MM.1S (cell line): ENCODE measurements at regions not wholly inside any gene's neighbourhood (a gene's known extent, or its start where the extent isn't known, plus 50 kb on each side); places are given as distances from the start of the nearest gene placed in this dataset.

Experiments
- DNase-seq: peaks from one replicate; pipeline ENCODE4 v3.0.0-alpha.2; 2015
- H2AFZ ChIP-seq: fragments of 300-600 bp; sonication (generic); 2 replicates; pipeline ENCODE4 v1.6.0; 2016; ENCODE audit warnings: antibody characterized with exemption, low read length
- H3F3A ChIP-seq: fragments of 300-600 bp; sonication (generic); 2 replicates; pipeline ENCODE4 v1.6.1; 2016; ENCODE audit warnings: mild to moderate bottlenecking, antibody characterized with exemption, low read length, moderate library complexity, mixed read lengths; ENCODE audit not compliant: insufficient read depth
- H3K27ac ChIP-seq: fragments of 300-600 bp; sonication (generic); 2 replicates; pipeline ENCODE4 v1.5.1; 2016; ENCODE audit warnings: mild to moderate bottlenecking, low read length
- H3K27me3 ChIP-seq: fragments of 300-600 bp; sonication (generic); replicated peaks from 2 replicates; pipeline ENCODE4 v1.6.0; 2016; ENCODE audit warnings: low read length; ENCODE audit not compliant: insufficient read depth
- H3K36me3 ChIP-seq: fragments of 300-600 bp; sonication (generic); replicated peaks from 2 replicates; pipeline ENCODE4 v1.6.1; 2016; ENCODE audit warnings: mild to moderate bottlenecking, low read length, mixed read lengths; ENCODE audit not compliant: insufficient read depth
- H3K4me1 ChIP-seq: fragments of 300-600 bp; sonication (generic); 2 replicates; pipeline ENCODE4 v1.6.1; 2016; ENCODE audit warnings: low read length, mixed read lengths
- H3K4me2 ChIP-seq: fragments of 300-600 bp; sonication (generic); 2 replicates; pipeline ENCODE4 v1.6.0; 2016; ENCODE audit warnings: low read depth, low read length
- H3K4me3 ChIP-seq: fragments of 300-600 bp; sonication (generic); 2 replicates; pipeline ENCODE4 v1.5.1; 2016; ENCODE audit warnings: low read length, mixed read lengths
- H3K79me2 ChIP-seq: fragments of 300-600 bp; sonication (generic); 2 replicates; pipeline ENCODE4 v1.6.1; 2016; ENCODE audit warnings: mixed run types, low read length, mixed read lengths
- H3K9ac ChIP-seq: fragments of 300-600 bp; sonication (generic); 2 replicates; pipeline ENCODE4 v1.6.1; 2016; ENCODE audit warnings: low read length, mixed read lengths
- H3K9me2 ChIP-seq: fragments of 300-600 bp; sonication (generic); replicated peaks from 2 replicates; pipeline ENCODE4 v1.6.1; 2016; ENCODE audit warnings: mild to moderate bottlenecking, low read length, mixed read lengths; ENCODE audit not compliant: insufficient read depth
- H3K9me3 ChIP-seq: fragments of 300-600 bp; sonication (generic); replicated peaks from 2 replicates; pipeline ENCODE4 v1.6.1; 2016; ENCODE audit warnings: mild to moderate bottlenecking, low read length, mixed read lengths; ENCODE audit not compliant: insufficient read depth
- H4K20me1 ChIP-seq: fragments of 300-600 bp; sonication (generic); 2 replicates; pipeline ENCODE4 v1.6.1; 2016; ENCODE audit warnings: mild to moderate bottlenecking, low read length, moderate library complexity, mixed read lengths; ENCODE audit not compliant: insufficient read depth
- CTCF ChIP-seq: fragments of 300-600 bp; sonication (generic); IDR thresholded peaks from 2 replicates; pipeline ENCODE4 v1.5.1; 2016; ENCODE audit warnings: antibody characterized with exemption, low read length, mixed read lengths
- EZH2 ChIP-seq: fragments of 300-600 bp; sonication (generic); optimal IDR thresholded peaks from 2 replicates; pipeline ENCODE3; 2017; ENCODE audit warnings: low read depth, mild to moderate bottlenecking, antibody characterized with exemption, low read length, mixed read lengths
- EZH2phosphoT487 ChIP-seq: fragments of 300-600 bp; sonication (generic); IDR thresholded peaks from 2 replicates; pipeline ENCODE4 v1.6.1; 2018; ENCODE audit warnings: antibody characterized with exemption, low read length

DNA sequence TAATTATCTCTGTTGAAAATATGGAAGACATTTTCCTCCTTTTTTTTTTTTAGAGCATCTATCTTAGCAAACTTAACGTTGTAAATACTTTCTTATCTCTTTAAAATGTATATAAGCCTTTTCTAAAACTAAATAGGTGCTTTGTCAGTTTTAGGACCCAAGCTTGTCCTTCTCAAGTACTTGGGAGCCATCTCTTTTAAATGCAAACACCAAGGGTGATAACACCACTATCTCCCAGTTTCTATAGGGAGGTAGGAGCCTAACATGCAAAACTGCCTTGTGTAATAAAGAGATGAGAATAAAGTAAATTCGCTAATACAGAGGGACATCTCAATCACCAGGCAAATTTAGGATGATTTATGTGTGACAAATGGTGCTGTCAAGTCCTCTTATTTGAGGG is 157.0 kb upstream of the FAM83B start:
- DNase-seq: no peak
- Histone ChIP-seq H3K4me2 (no peak overlapping the region), H3K79me2 (no peaks in the 10 kb centered on the region), H3K9me2 (no peaks in the 10 kb centered on the region), H3K4me3 (no peak overlapping the region), H3K9ac (no peak overlapping the region), H2AFZ (no peak overlapping the region), H3F3A (no peaks in the 10 kb centered on the region), H4K20me1 (no peaks in the 10 kb centered on the region), H3K4me1 (no peaks in the 10 kb centered on the region), H3K27ac (no peak overlapping the region), H3K36me3 (no peaks in the 10 kb centered on the region), H3K9me3 (no peaks in the 10 kb centered on the region), H3K27me3 (no peaks in the 10 kb centered on the region)
- TF ChIP-seq EZH2phosphoT487: no peak
- TF ChIP-seq CTCF: no peak
- no peak for TF ChIP-seq EZH2

DNA sequence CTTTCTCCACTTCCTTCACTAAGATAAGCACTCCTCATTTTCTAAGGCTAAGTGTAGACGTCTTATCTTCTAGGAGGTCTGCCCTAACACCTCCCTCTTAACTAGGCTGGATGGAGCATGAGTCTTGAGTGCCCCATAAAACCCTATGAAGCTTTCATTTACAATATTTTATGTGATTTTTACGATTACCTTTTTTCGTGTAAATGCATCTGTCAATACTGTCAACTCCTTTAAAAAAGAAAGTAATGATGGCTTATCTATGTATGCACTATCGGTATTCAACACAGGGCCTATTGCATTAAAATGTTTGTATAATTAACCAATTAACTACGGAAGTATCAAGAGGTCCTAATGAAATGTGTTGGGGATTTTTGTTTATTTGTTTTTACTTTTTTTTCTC is 156.0 kb upstream of the FAM83B start:
- DNase-seq: no peak
- H3K27me3 ChIP-seq: no peaks in the 10 kb centered on the region
- H3K4me2 ChIP-seq: no peak overlapping the region
- H3K4me1 ChIP-seq: no peaks in the 10 kb centered on the region
- H3F3A ChIP-seq: no peaks in the 10 kb centered on the region
- no peaks in the 10 kb centered on the region for H3K79me2 ChIP-seq
- H2AFZ ChIP-seq: no peak overlapping the region
- H3K4me3 ChIP-seq: no peak overlapping the region
- H3K9ac ChIP-seq: no peak overlapping the region
- no peak overlapping the region for H3K27ac ChIP-seq
- H3K36me3 ChIP-seq: no peaks in the 10 kb centered on the region
- no peak for TF ChIP-seq EZH2
- no peak for TF ChIP-seq EZH2phosphoT487
- TF ChIP-seq CTCF: no peak
- no peaks in the 10 kb centered on the region for H4K20me1 ChIP-seq
- no peaks in the 10 kb centered on the region for H3K9me3 ChIP-seq
- no peaks in the 10 kb centered on the region for H3K9me2 ChIP-seq

- H3K27ac ChIP-seq: no peak overlapping the region
- H3K27me3 ChIP-seq: no peaks in the 10 kb centered on the region
- H3K9me2 ChIP-seq: no peaks in the 10 kb centered on the region
- H2AFZ ChIP-seq: no peak overlapping the region
- H3K79me2 ChIP-seq: no peaks in the 10 kb centered on the region
- no peaks in the 10 kb centered on the region for H4K20me1 ChIP-seq
- no peak for DNase-seq
- H3K9ac ChIP-seq: no peak overlapping the region
- no peaks in the 10 kb centered on the region for H3K4me1 ChIP-seq
- TF ChIP-seq EZH2: no peak
- no peak for TF ChIP-seq CTCF
- no peak for TF ChIP-seq EZH2phosphoT487
- no peak overlapping the region for H3K4me3 ChIP-seq
- H3K4me2 ChIP-seq: no peak overlapping the region
- H3K9me3 ChIP-seq: no peaks in the 10 kb centered on the region
- no peaks in the 10 kb centered on the region for H3F3A ChIP-seq
- no peaks in the 10 kb centered on the region for H3K36me3 ChIP-seq
Measured at GRCh38 chr6:54694928-54695532, 151.5 kb upstream of the FAM83B start.
